ENCODE measurements at regions not wholly inside any gene's neighbourhood (a gene's known extent, or its start where the extent isn't known, plus 50 kb on each side); places are given as distances from the start of the nearest gene placed in this dataset.
A peak's percentile ranks its signal among the peaks of the same experiment; 100 is the strongest.

DNA sequence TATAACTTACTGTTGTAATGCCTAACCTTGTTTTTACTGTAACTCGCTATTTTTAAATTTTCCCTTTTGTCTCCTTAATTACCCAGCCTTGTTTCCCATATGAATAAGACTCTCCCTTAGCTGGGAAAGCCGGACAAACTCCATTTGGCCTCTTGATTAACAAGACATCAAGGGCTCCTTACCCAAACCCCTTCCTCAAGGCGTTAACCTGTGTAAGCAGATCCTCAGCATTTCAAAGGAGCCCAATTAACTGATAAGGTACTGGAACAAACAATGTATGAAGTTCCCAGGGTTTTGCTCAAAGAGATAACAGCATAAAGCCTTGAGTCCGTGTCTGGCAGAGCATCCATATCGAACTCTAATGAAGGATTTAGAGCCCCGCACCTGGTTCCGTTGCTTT lies 66.0 kb upstream of the SIMC1 start:
- no peaks in the 10 kb centered on the region for H3K9me3 Mint-ChIP-seq
- no peak overlapping the region for H3K4me3 Mint-ChIP-seq
- ATAC-seq (replicated peaks): no peak
- no peak overlapping the region for H3K27ac Mint-ChIP-seq
- peaks cover 17% of the 10 kb centered on the region for H3K27me3 Mint-ChIP-seq
- H3K4me1 Mint-ChIP-seq: peaks cover 11% of the 10 kb centered on the region
- no peaks in the 10 kb centered on the region for H3K36me3 Mint-ChIP-seq (ENCODE audit: low read depth)

DNA sequence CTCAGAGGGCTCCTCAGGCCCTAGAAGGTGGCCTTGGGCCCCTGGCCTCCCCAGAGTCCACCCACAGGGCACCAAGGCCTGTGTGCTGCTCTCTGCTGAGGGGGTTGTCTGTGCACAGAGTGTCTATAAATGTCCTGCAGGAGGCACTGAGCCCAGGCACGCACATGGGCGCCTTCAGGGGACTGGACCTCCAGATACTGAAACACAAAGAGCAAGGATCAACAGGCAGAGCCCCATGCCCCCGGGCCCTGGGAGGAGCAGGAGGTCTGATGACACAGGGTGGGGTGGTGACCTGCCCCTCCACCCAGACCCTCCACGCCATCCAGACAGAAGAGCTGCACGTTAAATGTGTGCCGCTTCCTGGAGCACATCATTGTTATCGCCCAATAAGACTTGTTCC lies 64.6 kb upstream of the SIMC1 start:
- H3K36me3 Mint-ChIP-seq (ENCODE audit: low read depth): no peaks in the 10 kb centered on the region
- H3K9me3 Mint-ChIP-seq: peaks cover 4% of the 10 kb centered on the region
- no peak for ATAC-seq (replicated peaks)
- peaks cover 11% of the 10 kb centered on the region for H3K4me1 Mint-ChIP-seq
- peaks cover 18% of the 10 kb centered on the region for H3K27me3 Mint-ChIP-seq
- no peak overlapping the region for H3K27ac Mint-ChIP-seq
- no peak overlapping the region for H3K4me3 Mint-ChIP-seq

DNA sequence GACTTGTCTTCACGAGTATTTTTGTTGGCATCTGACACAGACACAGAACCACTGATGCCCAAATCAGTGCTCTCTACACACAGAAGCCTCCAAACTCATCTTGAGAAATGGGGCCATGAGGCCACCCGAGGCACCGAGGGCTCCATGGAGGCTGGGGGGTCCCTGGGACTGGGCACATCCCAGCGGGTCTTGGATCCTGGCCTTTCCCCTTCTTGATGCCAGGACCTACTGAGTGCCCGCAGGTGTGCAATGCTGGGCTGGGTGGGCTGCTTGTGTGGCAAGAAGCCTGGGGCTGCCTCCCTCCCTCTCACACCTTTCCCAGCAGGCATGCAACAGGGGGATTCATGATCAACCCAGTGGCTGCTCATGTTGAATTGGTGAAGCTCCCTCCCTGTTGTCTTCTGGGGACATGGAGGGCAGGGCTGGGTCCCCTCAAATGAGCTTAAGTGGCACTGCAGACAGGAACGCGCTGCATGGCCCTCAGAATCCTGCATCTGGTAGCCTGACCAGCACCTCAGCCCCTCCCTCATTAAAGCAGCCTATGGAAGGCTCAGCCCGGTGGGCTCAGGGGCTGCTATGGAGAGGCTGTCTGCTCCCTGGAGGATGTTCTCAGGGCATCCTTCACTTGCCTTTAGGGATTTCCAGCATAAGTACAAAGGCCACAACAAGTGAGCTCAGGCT lies 63.7 kb upstream of the SIMC1 start:
- Mint-ChIP-seq H3K36me3 (ENCODE audit: low read depth) (no peaks in the 10 kb centered on the region), H3K4me1 (peaks cover 10% of the 10 kb centered on the region), H3K27me3 (peaks cover 21% of the 10 kb centered on the region), H3K9me3 (peaks cover 5% of the 10 kb centered on the region), H3K27ac (no peak overlapping the region), H3K4me3 (no peak overlapping the region)
- no peak for ATAC-seq (replicated peaks)

DNA sequence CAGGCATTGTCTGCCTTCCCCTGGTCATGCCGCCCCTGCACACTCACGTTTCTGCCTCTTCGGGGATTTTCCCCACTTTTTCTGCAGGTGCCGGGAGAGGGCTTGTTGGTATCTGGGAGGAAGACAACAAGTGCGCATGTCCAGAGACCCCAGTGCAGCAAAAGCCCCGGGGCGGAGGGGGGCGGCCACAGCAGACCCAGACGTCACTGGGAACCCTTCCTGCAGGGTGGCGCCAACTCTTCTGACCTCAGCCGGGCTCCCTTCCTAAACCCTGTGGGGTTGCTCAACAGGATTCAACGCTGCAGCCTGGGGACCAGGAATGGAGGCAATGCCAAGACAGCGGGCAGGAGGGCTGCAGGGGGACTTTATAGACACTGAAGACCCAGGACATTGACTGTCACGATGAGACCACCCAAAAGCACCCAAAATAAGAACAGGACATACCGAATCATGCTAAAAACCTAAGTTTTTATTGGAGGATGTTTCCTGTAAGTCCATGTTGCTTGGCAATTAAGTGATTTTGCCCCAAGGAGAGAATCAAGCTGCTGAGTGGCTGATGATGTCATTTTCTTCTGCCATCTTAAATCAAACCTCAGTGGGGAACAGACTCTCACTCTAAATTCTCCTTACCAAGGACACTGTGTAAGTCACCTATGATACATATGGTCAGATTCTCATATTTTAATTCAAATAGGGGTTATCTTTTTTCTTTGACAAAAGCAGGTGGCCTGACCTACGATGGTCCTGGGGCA lies 62.9 kb upstream of the SIMC1 start:
- Mint-ChIP-seq H3K36me3 (ENCODE audit: low read depth) (no peaks in the 10 kb centered on the region), H3K4me3 (no peak overlapping the region), H3K4me1 (peaks cover 2% of the 10 kb centered on the region), H3K9me3 (peaks cover 5% of the 10 kb centered on the region), H3K27ac (no peak overlapping the region), H3K27me3 (peaks cover 27% of the 10 kb centered on the region)
- ATAC-seq (replicated peaks): no peak

DNA sequence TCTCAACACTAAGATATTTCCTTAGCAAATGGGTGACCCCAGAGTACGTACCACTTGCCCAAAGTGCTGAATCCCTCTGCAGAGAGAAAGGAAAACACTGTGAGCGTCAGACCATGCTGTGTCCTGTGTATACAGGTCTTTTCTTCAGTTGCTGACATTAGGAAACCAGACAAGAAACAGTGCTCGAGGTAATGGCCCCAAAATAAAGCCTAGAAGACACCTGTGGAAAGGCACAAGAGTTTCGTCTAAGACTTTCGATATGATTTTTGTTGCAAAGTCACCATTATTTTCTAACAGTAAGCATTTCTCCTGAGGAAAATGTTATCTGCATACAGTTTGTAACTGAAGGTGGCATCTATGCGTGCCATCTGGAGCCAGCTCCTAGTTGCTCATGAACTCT lies 62.0 kb upstream of the SIMC1 start:
- H3K27me3 Mint-ChIP-seq: peaks cover 35% of the 10 kb centered on the region
- H3K4me1 Mint-ChIP-seq: no peaks in the 10 kb centered on the region
- ATAC-seq (replicated peaks): no peak
- no peak overlapping the region for H3K27ac Mint-ChIP-seq
- H3K36me3 Mint-ChIP-seq (ENCODE audit: low read depth): no peaks in the 10 kb centered on the region
- H3K9me3 Mint-ChIP-seq: peaks cover 5% of the 10 kb centered on the region
- no peak overlapping the region for H3K4me3 Mint-ChIP-seq

DNA sequence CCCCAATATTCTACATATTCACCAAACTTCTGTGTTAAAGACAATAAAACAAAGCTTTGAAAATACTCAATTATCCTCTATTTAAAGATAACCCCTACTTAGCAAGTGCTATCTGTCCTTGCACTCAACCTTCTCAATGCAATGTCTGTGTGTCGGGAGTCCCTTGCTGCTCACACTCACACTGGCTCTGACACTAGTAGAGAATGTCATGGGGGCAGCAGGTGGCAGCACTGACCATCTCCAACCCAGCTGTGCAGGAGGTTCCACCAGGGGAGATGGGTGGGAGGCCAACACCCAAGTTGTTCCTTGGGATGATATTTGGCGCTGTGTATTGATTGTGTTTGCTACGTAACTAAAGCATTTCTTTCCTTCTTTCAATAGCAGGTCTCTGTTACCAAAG lies 59.4 kb upstream of the SIMC1 start:
- Mint-ChIP-seq H3K27ac (no peak overlapping the region), H3K36me3 (ENCODE audit: low read depth) (no peaks in the 10 kb centered on the region), H3K27me3 (peaks cover 41% of the 10 kb centered on the region), H3K4me1 (no peaks in the 10 kb centered on the region), H3K9me3 (peaks cover 5% of the 10 kb centered on the region), H3K4me3 (no peak overlapping the region)
- peak; percentile 39 for ATAC-seq (replicated peaks)

DNA sequence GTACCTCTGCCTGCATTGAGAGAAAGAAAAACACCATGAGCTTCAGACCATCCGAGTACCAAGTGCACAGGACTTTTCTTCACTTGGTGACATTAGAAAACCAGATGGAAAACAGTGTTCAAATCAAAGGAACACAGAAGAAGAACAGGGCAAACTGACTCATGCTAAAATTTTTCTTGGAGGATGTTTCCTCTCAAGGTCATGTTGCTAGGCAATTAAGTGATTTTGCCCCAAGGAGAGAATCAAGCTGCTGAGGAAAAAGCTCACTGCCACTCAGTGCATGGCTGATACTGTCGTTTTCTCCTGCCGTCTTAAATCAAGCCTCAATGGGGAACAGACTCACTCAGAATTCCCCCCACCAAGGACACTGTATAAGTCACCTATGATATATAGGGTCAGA lies 57.9 kb upstream of the SIMC1 start:
- Mint-ChIP-seq H3K36me3 (ENCODE audit: low read depth) (no peaks in the 10 kb centered on the region), H3K9me3 (peaks cover 5% of the 10 kb centered on the region), H3K27ac (no peak overlapping the region), H3K4me3 (no peak overlapping the region), H3K4me1 (no peaks in the 10 kb centered on the region), H3K27me3 (peaks cover 41% of the 10 kb centered on the region)
- ATAC-seq (replicated peaks): no peak

DNA sequence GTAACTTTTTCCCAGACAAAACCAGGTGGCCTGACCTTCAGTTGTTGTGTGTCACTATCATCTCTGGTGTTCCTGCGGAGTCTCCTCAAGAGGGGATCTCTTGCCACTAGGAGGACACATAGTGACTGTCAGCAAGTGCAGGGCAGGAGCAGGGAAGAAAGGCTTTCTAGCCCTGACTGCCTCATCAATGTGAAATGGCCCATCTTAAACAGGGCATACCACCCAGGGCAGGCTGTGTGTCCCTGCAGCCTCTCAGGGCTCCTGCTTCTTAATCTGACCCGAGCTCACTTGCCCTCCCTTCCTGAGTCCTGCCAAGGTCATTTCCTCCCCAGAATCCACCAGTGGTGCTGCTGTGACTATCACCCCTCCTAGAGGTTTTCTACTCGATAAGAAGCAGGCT lies 57.4 kb upstream of the SIMC1 start:
- H3K9me3 Mint-ChIP-seq: peaks cover 5% of the 10 kb centered on the region
- H3K27ac Mint-ChIP-seq: no peak overlapping the region
- no peak for ATAC-seq (replicated peaks)
- peaks cover 38% of the 10 kb centered on the region for H3K27me3 Mint-ChIP-seq
- no peaks in the 10 kb centered on the region for H3K4me1 Mint-ChIP-seq
- H3K36me3 Mint-ChIP-seq (ENCODE audit: low read depth): no peaks in the 10 kb centered on the region
- H3K4me3 Mint-ChIP-seq: no peak overlapping the region

DNA sequence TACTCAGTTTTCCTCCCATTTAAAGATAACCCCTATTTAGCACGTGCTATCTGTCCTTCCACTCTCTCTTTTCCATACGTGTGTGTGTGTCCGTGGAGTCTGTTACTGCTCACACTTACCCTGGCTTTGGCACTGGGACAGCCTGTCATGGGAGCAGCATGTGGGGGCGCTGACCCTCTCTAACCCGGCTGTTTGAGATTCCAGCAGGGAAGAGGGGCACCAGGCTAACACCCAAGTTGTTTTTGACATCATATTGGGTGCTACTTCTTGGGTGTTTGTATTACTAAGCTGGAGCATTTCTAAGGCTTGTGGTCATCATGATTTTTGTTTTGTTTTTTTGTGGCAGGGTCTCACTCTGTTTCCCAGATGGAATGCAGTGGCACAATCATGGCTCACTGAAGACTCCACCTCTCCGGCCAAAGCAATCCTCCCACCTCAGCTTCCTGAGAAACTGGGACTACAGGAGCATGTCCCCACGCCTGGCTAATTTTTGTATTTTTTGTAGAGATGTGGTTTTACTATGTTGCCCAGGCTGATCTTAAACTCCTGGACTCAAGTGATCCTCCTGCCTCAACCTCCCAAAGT lies 56.9 kb upstream of the SIMC1 start:
- no peak for ATAC-seq (replicated peaks)
- Mint-ChIP-seq H3K27ac (no peak overlapping the region), H3K4me3 (no peak overlapping the region), H3K27me3 (peaks cover 34% of the 10 kb centered on the region), H3K4me1 (no peaks in the 10 kb centered on the region), H3K9me3 (peaks cover 5% of the 10 kb centered on the region), H3K36me3 (ENCODE audit: low read depth) (no peaks in the 10 kb centered on the region)

DNA sequence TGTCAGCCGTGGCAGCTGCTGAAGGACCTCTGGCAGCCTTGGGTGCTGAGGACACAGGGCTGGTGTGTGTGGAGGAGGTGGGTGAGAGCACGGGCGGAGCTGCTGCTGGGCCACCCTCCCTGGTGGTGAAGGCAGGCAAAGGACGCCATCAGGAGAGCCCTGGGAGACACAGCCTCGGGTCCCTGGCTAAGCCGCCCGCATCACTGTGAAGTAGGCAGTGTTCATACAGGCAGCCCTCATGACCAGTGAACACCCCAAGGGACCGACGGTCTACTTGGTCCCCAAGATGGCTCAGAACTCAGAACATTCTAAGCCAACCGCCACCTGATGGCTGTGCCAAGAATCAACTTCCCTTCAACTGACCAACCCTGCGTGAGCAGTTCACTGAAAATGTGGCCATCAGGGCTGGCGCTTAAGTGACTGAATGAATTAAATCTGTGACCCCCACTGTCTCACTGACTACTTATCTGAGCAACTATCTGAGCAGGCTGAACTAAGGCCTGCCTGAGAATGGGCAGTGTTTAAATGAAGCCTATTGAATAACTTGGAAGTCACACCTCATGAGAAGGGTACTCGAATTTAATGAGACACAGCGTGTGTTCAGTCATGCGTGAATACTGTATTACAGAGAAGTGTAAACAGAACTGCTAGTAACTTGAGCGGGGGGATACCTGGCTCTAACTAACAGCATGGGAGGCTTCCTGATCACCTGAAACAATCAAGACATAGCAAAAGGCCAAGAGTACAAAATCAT lies 54.7 kb upstream of the SIMC1 start:
- Mint-ChIP-seq H3K36me3 (ENCODE audit: low read depth) (no peaks in the 10 kb centered on the region), H3K27me3 (peaks cover 24% of the 10 kb centered on the region), H3K4me1 (no peaks in the 10 kb centered on the region), H3K9me3 (peaks cover 3% of the 10 kb centered on the region), H3K27ac (no peak overlapping the region), H3K4me3 (no peak overlapping the region)
- ATAC-seq (replicated peaks): no peak

DNA sequence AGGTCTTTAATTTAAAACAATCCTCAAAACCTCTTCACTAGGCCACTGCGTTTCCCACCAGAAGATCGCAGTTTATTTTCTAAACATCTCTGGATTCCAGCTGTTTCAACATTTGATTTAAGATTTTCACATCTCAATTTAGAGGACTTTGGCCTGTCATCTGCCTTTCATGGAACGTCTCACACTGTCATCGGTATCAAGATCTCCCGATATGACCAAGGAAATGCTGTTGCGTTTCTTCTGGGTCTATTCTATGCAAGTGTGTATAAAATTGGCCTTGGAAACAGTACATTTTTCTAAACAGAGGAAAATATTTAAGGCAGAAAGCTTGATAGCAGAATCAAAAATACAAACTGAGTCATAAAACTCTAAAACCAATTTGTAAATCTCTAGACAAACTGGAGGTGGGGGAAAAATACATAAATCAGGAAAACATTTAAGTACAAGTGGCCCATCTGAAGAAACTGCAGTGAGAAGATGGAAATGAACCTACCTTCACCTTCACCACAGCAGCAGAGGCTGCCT lies 53.6 kb upstream of the SIMC1 start:
- no peak overlapping the region for H3K4me3 Mint-ChIP-seq
- H3K36me3 Mint-ChIP-seq (ENCODE audit: low read depth): no peaks in the 10 kb centered on the region
- H3K9me3 Mint-ChIP-seq: no peaks in the 10 kb centered on the region
- no peaks in the 10 kb centered on the region for H3K4me1 Mint-ChIP-seq
- no peak overlapping the region for H3K27ac Mint-ChIP-seq
- ATAC-seq (replicated peaks): no peak
- peaks cover 20% of the 10 kb centered on the region for H3K27me3 Mint-ChIP-seq

DNA sequence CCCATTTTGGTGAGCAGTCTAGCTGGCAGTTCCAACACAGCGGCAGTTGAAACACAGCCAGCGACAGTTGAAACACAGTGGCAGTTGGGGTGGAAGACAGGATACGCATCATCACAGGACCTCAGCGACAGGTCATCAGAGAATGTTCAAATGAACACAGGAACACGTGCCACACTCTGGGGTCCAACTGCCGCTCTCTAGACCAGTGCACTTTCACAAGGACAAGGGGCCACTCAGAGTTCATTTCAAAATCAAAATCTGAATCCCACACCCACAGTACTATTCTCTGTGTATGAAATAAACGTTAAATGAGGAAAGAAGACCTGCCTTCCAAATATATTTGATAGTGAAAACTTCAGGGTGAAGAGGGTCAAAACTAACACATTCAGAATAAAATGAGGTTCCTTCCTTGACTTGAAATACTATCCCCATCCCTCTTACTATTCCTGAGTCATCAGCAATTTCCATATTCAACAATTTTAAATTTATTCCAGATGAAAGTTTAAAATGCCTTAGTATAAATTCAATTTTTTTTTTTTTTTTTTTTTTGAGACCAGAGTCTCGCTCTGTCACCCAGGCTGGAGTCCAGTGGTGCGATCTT lies 53.0 kb upstream of the SIMC1 start:
- no peaks in the 10 kb centered on the region for H3K4me1 Mint-ChIP-seq
- H3K27me3 Mint-ChIP-seq: peaks cover 14% of the 10 kb centered on the region
- ATAC-seq (replicated peaks): no peak
- no peak overlapping the region for H3K4me3 Mint-ChIP-seq
- H3K9me3 Mint-ChIP-seq: no peaks in the 10 kb centered on the region
- no peaks in the 10 kb centered on the region for H3K36me3 Mint-ChIP-seq (ENCODE audit: low read depth)
- H3K27ac Mint-ChIP-seq: no peak overlapping the region

DNA sequence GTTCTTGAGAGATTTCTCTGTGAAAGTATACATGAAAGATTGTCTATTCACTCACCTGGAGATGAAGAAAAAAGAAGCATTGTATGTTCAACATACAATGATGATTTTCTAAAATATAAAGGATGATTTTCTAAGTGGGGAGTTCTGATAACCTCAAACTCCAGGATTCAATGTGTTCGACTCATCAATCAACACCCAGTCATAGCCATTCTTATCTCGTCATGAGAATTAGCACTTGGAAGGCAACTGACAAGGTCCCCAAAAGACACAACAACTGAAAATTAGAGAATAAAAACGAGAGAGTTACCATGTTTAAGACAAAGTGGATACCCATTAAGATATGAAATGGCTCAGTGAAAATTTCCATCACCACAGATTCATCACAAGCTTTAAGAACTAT lies 52.1 kb upstream of the SIMC1 start:
- H3K9me3 Mint-ChIP-seq: no peaks in the 10 kb centered on the region
- H3K4me3 Mint-ChIP-seq: no peak overlapping the region
- H3K27me3 Mint-ChIP-seq: peaks cover 7% of the 10 kb centered on the region
- H3K4me1 Mint-ChIP-seq: no peaks in the 10 kb centered on the region
- H3K36me3 Mint-ChIP-seq (ENCODE audit: low read depth): no peaks in the 10 kb centered on the region
- ATAC-seq (replicated peaks): no peak
- no peak overlapping the region for H3K27ac Mint-ChIP-seq

Data from activated T-helper 17 cell treated with anti-CD3 and anti-CD28 coated beads, Interleukin-2, amount 50 U/mL, for 72 hours (primary cell).